IPS-18a (cell line): ENCODE measurements at regions not wholly inside any gene's neighbourhood (a gene's known extent, or its start where the extent isn't known, plus 50 kb on each side); places are given as distances from the start of the nearest gene placed in this dataset.

Experiments
- H3K27ac ChIP-seq: one replicate; pipeline ENCODE4 v1.5.1; 2013; ENCODE audit warnings: low read length
- H3K27me3 ChIP-seq: one replicate; pipeline ENCODE4 v1.6.1; 2013; ENCODE audit warnings: mild to moderate bottlenecking, low read length; ENCODE audit not compliant: control insufficient read depth, insufficient read depth
- H3K36me3 ChIP-seq: one replicate; pipeline ENCODE4 v1.6.1; 2013; ENCODE audit warnings: low read depth, low read length; ENCODE audit not compliant: control insufficient read depth
- H3K4me1 ChIP-seq: one replicate; pipeline ENCODE4 v1.6.1; 2013; ENCODE audit warnings: low read depth, low read length; ENCODE audit not compliant: control insufficient read depth
- H3K4me3 ChIP-seq: one replicate; pipeline ENCODE4 v1.5.1; 2013; ENCODE audit warnings: low read length
- H3K9ac ChIP-seq: one replicate; pipeline ENCODE4 v1.6.1; 2013; ENCODE audit warnings: mild to moderate bottlenecking, low read length, moderate library complexity
- H3K9me3 ChIP-seq: one replicate; pipeline ENCODE4 v1.6.1; 2013; ENCODE audit warnings: low read depth, low read length; ENCODE audit not compliant: control insufficient read depth

GRCh38 chr10:113297226-113297625, 255.6 kb upstream of the HABP2 start:
- H3K4me3 ChIP-seq: no peak overlapping the region
- H3K27me3 ChIP-seq: no peaks in the 10 kb centered on the region
- no peaks in the 10 kb centered on the region for H3K9me3 ChIP-seq
- no peak overlapping the region for H3K27ac ChIP-seq
- peaks cover 5% of the 10 kb centered on the region for H3K4me1 ChIP-seq
- no peak overlapping the region for H3K9ac ChIP-seq
- no peaks in the 10 kb centered on the region for H3K36me3 ChIP-seq

GRCh38 chr10:113298616-113299015, 254.2 kb upstream of the HABP2 start:
- no peak overlapping the region for H3K27ac ChIP-seq
- no peaks in the 10 kb centered on the region for H3K36me3 ChIP-seq
- no peak overlapping the region for H3K9ac ChIP-seq
- H3K27me3 ChIP-seq: no peaks in the 10 kb centered on the region
- H3K4me1 ChIP-seq: peaks cover 5% of the 10 kb centered on the region
- no peak overlapping the region for H3K4me3 ChIP-seq
- no peaks in the 10 kb centered on the region for H3K9me3 ChIP-seq

- H3K9ac ChIP-seq: no peak overlapping the region
- no peaks in the 10 kb centered on the region for H3K36me3 ChIP-seq
- no peaks in the 10 kb centered on the region for H3K9me3 ChIP-seq
- no peak overlapping the region for H3K4me3 ChIP-seq
- H3K27ac ChIP-seq: no peak overlapping the region
- H3K27me3 ChIP-seq: no peaks in the 10 kb centered on the region
- peaks cover 5% of the 10 kb centered on the region for H3K4me1 ChIP-seq
Measured at GRCh38 chr10:113300201-113300600, 252.7 kb upstream of the HABP2 start.

GRCh38 chr10:113300617-113301016, 252.2 kb upstream of the HABP2 start:
- Histone ChIP-seq H3K36me3 (no peaks in the 10 kb centered on the region), H3K27ac (no peak overlapping the region), H3K9ac (no peak overlapping the region), H3K27me3 (no peaks in the 10 kb centered on the region), H3K4me3 (no peak overlapping the region), H3K4me1 (peaks cover 5% of the 10 kb centered on the region), H3K9me3 (no peaks in the 10 kb centered on the region)

GRCh38 chr10:113301342-113301984, 251.4 kb upstream of the HABP2 start:
- Histone ChIP-seq H3K36me3 (no peaks in the 10 kb centered on the region), H3K4me1 (peaks cover 5% of the 10 kb centered on the region), H3K9me3 (no peaks in the 10 kb centered on the region)

GRCh38 chr10:113302062-113302461, 250.8 kb upstream of the HABP2 start:
- Histone ChIP-seq H3K9me3 (no peaks in the 10 kb centered on the region), H3K4me1 (peaks cover 5% of the 10 kb centered on the region), H3K4me3 (no peak overlapping the region), H3K27ac (no peak overlapping the region), H3K27me3 (no peaks in the 10 kb centered on the region), H3K36me3 (no peaks in the 10 kb centered on the region), H3K9ac (no peak overlapping the region)

More at GRCh38 chr10:113301342-113301984, 251.4 kb upstream of the HABP2 start:
- Histone ChIP-seq H3K9ac (no peak overlapping the region), H3K4me3 (no peak overlapping the region), H3K27ac (no peak overlapping the region), H3K27me3 (no peaks in the 10 kb centered on the region)

GRCh38 chr10:113303544-113304146, 249.2 kb upstream of the HABP2 start:
- Histone ChIP-seq H3K27me3 (no peaks in the 10 kb centered on the region), H3K36me3 (no peaks in the 10 kb centered on the region), H3K27ac (no peak overlapping the region), H3K9ac (no peak overlapping the region), H3K4me3 (no peak overlapping the region), H3K4me1 (no peaks in the 10 kb centered on the region), H3K9me3 (no peaks in the 10 kb centered on the region)

- H3K27me3 ChIP-seq: no peaks in the 10 kb centered on the region
- no peaks in the 10 kb centered on the region for H3K9me3 ChIP-seq
- H3K4me1 ChIP-seq: peaks cover 7% of the 10 kb centered on the region
- H3K27ac ChIP-seq: no peak overlapping the region
- no peak overlapping the region for H3K9ac ChIP-seq
- no peaks in the 10 kb centered on the region for H3K36me3 ChIP-seq
- H3K4me3 ChIP-seq: no peak overlapping the region
Measured at GRCh38 chr10:113304726-113305125, 248.1 kb upstream of the HABP2 start.

GRCh38 chr10:113305871-113306270, 247.0 kb upstream of the HABP2 start:
- H3K4me1 ChIP-seq: peaks cover 7% of the 10 kb centered on the region
- no peaks in the 10 kb centered on the region for H3K9me3 ChIP-seq
- no peak overlapping the region for H3K27ac ChIP-seq
- H3K36me3 ChIP-seq: no peaks in the 10 kb centered on the region
- no peaks in the 10 kb centered on the region for H3K27me3 ChIP-seq
- H3K4me3 ChIP-seq: no peak overlapping the region
- no peak overlapping the region for H3K9ac ChIP-seq

- H3K9me3 ChIP-seq: no peaks in the 10 kb centered on the region
- H3K9ac ChIP-seq: no peak overlapping the region
- no peak overlapping the region for H3K27ac ChIP-seq
- H3K4me3 ChIP-seq: no peak overlapping the region
- no peaks in the 10 kb centered on the region for H3K36me3 ChIP-seq
- H3K27me3 ChIP-seq: no peaks in the 10 kb centered on the region
- peaks cover 7% of the 10 kb centered on the region for H3K4me1 ChIP-seq
Measured at GRCh38 chr10:113309791-113310190, 243.1 kb upstream of the HABP2 start.

- Histone ChIP-seq H3K27ac (no peak overlapping the region), H3K9ac (no peak overlapping the region), H3K4me1 (peaks cover 7% of the 10 kb centered on the region), H3K4me3 (no peak overlapping the region), H3K9me3 (no peaks in the 10 kb centered on the region), H3K27me3 (no peaks in the 10 kb centered on the region), H3K36me3 (no peaks in the 10 kb centered on the region)
Measured at GRCh38 chr10:113310347-113310746, 242.5 kb upstream of the HABP2 start.

- Histone ChIP-seq H3K27ac (no peak overlapping the region), H3K9ac (no peak overlapping the region), H3K4me1 (peaks cover 7% of the 10 kb centered on the region), H3K9me3 (no peaks in the 10 kb centered on the region), H3K4me3 (no peak overlapping the region), H3K27me3 (no peaks in the 10 kb centered on the region), H3K36me3 (no peaks in the 10 kb centered on the region)
Measured at GRCh38 chr10:113313048-113313602, 239.7 kb upstream of the HABP2 start.
